HepG2 (cell line): ENCODE measurements at regions not wholly inside any gene's neighbourhood (a gene's known extent, or its start where the extent isn't known, plus 50 kb on each side); places are given as distances from the start of the nearest gene placed in this dataset.

ENCODE experiments used
- ATAC-seq: fragments of 200-7000 bp; cut with Tn5 transposase; 3 replicates; pipeline ENCODE4 v1.9.1; 2020; ENCODE audit warnings: mild to moderate bottlenecking, moderate library complexity
- BruUV-seq: library from RNA; stranded (reverse); fragments of 400-500 nt; replicated peaks from 2 replicates; lab custom pipeline; 2021; lab: Mats Ljungman, UMichigan
- CTCF ChIA-PET: fragments of 300-600 bp; formaldehyde crosslinking; extraction: SDS; loops from one replicate; lab custom pipeline; 2021; ENCODE audit warnings: low total read pairs, inconsistent platforms, low intra/inter-chr PET ratio; lab: Yijun Ruan, JAX
- POLR2A ChIA-PET: fragments of 350-600 bp; sonication (Branson Sonifier 250); formaldehyde crosslinking; loops from one replicate; lab custom pipeline; 2020; ENCODE audit warnings: antibody characterized with exemption, inconsistent platforms; lab: Yijun Ruan, JAX
- DNase-seq: peaks from one replicate; pipeline ENCODE4 v3.0.0-alpha.2; 2015; ENCODE audit warnings: low spot score
- FAIRE-seq: peaks from 3 replicates; lab custom pipeline; 2011; peaks lifted over from hg19 to GRCh38; lab: Jason Lieb, UNC
- H2AFZ ChIP-seq: one replicate; pipeline ENCODE4 v1.6.1; 2011; ENCODE audit warnings: low read length, inconsistent platforms
- H3K27ac ChIP-seq: fragments of 300-600 bp; 3 replicates; pipeline ENCODE4 v1.8.0; 2011; ENCODE audit warnings: mixed run types, mild to moderate bottlenecking, mixed read lengths, low read length, inconsistent platforms; ENCODE audit not compliant: insufficient read depth; ENCODE audit errors: extremely low read length
- H3K27me3 ChIP-seq, 2 experiments: fragments of 200-600 bp in 1 of 2; 2 replicates in 1 of 2; 3 replicates in 1 of 2; pipeline versions ENCODE4 v1.6.0 to v1.8.0; 2011; ENCODE audit warnings: low read length in 2 of 2, mild to moderate bottlenecking in 2 of 2, moderate library complexity in 2 of 2, inconsistent platforms in 1 of 2; ENCODE audit not compliant: insufficient read depth in 2 of 2, control insufficient read depth in 1 of 2
- H3K36me3 ChIP-seq, 2 experiments: fragments of 200-600 bp in 1 of 2; replicated peaks in 1 of 2; 2 replicates in 1 of 2; 3 replicates in 1 of 2; pipeline versions ENCODE4 v1.5.1 to v1.8.0; 2011; ENCODE audit warnings: low read length in 2 of 2, inconsistent platforms in 1 of 2; ENCODE audit not compliant: insufficient read depth in 2 of 2, control insufficient read depth in 1 of 2
- H3K4me1 ChIP-seq: 2 replicates; pipeline ENCODE4 v1.5.1; 2012; ENCODE audit warnings: low read length, inconsistent platforms; ENCODE audit not compliant: insufficient read depth
- H3K4me2 ChIP-seq: 2 replicates; pipeline ENCODE4 v1.6.0; 2011; ENCODE audit warnings: low read depth, low read length, inconsistent platforms
- H3K4me3 ChIP-seq, 3 experiments: fragments of 200-600 bp in 1 of 3; sonication (generic), shearing (Covaris generic) in 1 of 3; replicated peaks in 1 of 3; 2 replicates each; pipeline ENCODE4 v1.5.1; 2011 to 2016; ENCODE audit warnings: low read length in 3 of 3, inconsistent platforms in 2 of 3, low read depth in 2 of 3, mild to moderate bottlenecking in 2 of 3, control low read depth in 1 of 3, mixed read lengths in 1 of 3; ENCODE audit not compliant: insufficient read depth in 1 of 3
- H3K79me2 ChIP-seq: one replicate; pipeline ENCODE4 v1.6.1; 2011; ENCODE audit warnings: low read length, inconsistent platforms; ENCODE audit not compliant: insufficient read depth
- H3K9ac ChIP-seq: 2 replicates; pipeline ENCODE4 v1.6.0; 2011; ENCODE audit warnings: mild to moderate bottlenecking, low read depth, low read length, inconsistent platforms; ENCODE audit not compliant: insufficient read depth
- H3K9me3 ChIP-seq: 2 replicates; pipeline ENCODE4 v1.5.1; 2012; ENCODE audit warnings: mild to moderate bottlenecking, low read length
- H4K20me1 ChIP-seq: 2 replicates; pipeline ENCODE4 v1.6.0; 2011; ENCODE audit warnings: inconsistent platforms, mild to moderate bottlenecking, low read length, moderate library complexity; ENCODE audit not compliant: insufficient read depth
- ARNT2 ChIP-seq: sonication (generic); formaldehyde crosslinking; IDR thresholded peaks from 2 replicates; pipeline ENCODE4 v1.8.0; 2022; ENCODE audit warnings: mild to moderate bottlenecking, low read depth, missing genetic modification reagents, moderate library complexity
- ATF1 ChIP-seq: IDR thresholded peaks from 2 replicates; pipeline ENCODE4 v1.6.1; 2016; ENCODE audit warnings: mild to moderate bottlenecking, control low read depth
- EHMT2 ChIP-seq: fragments of 200-600 bp; sonication (generic); IDR thresholded peaks from 2 replicates; pipeline ENCODE4 v1.7.0; 2017; ENCODE audit warnings: antibody characterized with exemption, low read depth, low read length, borderline replicate concordance
- ELF4 ChIP-seq: sonication (generic); formaldehyde crosslinking; IDR thresholded peaks from 2 replicates; pipeline ENCODE4 v1.5.0; 2020; ENCODE audit warnings: missing genetic modification reagents, mild to moderate bottlenecking, moderate library complexity, borderline replicate concordance
- KLF13 ChIP-seq: sonication (generic); formaldehyde crosslinking; IDR thresholded peaks from 2 replicates; pipeline ENCODE4 v1.4.0; 2020; ENCODE audit warnings: mild to moderate bottlenecking, missing genetic modification reagents
- MED13 ChIP-seq: sonication (generic); formaldehyde crosslinking; IDR thresholded peaks from 2 replicates; pipeline ENCODE4 v1.5.0; 2020; ENCODE audit warnings: missing genetic modification reagents
- MIER2 ChIP-seq: IDR thresholded peaks from 2 replicates; pipeline ENCODE4 v1.6.1; 2016; ENCODE audit warnings: missing biosample characterization, missing genetic modification reagents
- NCOA2 ChIP-seq: sonication (generic); formaldehyde crosslinking; IDR thresholded peaks from 2 replicates; pipeline ENCODE4 v1.8.0; 2022; ENCODE audit warnings: inconsistent platforms
- PAF1 ChIP-seq: IDR thresholded peaks from 2 replicates; pipeline ENCODE4 v1.6.1; 2016; ENCODE audit warnings: missing genetic modification reagents, missing compliant biosample characterization
- TBX2 ChIP-seq: sonication (generic); formaldehyde crosslinking; IDR thresholded peaks from 2 replicates; pipeline ENCODE4 v1.5.0; 2020; ENCODE audit warnings: missing genetic modification reagents, mild to moderate bottlenecking, borderline replicate concordance
- ZFY ChIP-seq: sonication (generic); formaldehyde crosslinking; IDR thresholded peaks from 2 replicates; pipeline ENCODE4 v1.4.0; 2020; ENCODE audit warnings: missing genetic modification reagents
- ZNF138 ChIP-seq: sonication (generic); formaldehyde crosslinking; IDR thresholded peaks from 2 replicates; pipeline ENCODE4 v1.5.0; 2020; ENCODE audit warnings: mild to moderate bottlenecking, low read depth, missing genetic modification reagents
- ZNF3 ChIP-seq: IDR thresholded peaks from 2 replicates; pipeline ENCODE4 v1.7.0; 2017; ENCODE audit warnings: inconsistent platforms
- ZNF431 ChIP-seq: sonication (generic); formaldehyde crosslinking; IDR thresholded peaks from 2 replicates; pipeline ENCODE4 v1.9.0; 2022; ENCODE audit warnings: missing genetic modification reagents, low read depth, mild to moderate bottlenecking, borderline replicate concordance
- ZNF724P ChIP-seq: sonication (generic); formaldehyde crosslinking; IDR thresholded peaks from 2 replicates; pipeline ENCODE4 v1.8.0; 2022; ENCODE audit warnings: missing genetic modification reagents, borderline replicate concordance
- WGBS: methylation state at CpG from one replicate; pipeline ENCODE4 v1.1.6; 2017; ENCODE audit warnings: low lambda C conversion rate; 5-methylcytosine and 5-hydroxymethylcytosine counted together
- in situ Hi-C: cut with HindIII; loops from 2 replicates; pipeline ENCODE4 v1.10.0; 2017; ENCODE audit warnings: low pct_unique_long_range_greater_than_20kb; ENCODE audit not compliant: extremely low pct_ligation_motif_present
- intact Hi-C: fragments of 100-400 bp; cut with micrococcal nuclease; formaldehyde crosslinking; loops from one replicate; pipeline ENCODE4 v1.10.0; 2022; ENCODE audit not compliant: unreplicated experiment
- TF ChIP-seq, protein P1 (sequence below): sonication (generic); formaldehyde crosslinking; IDR thresholded peaks from 2 replicates; pipeline ENCODE4 v1.5.0; 2020; ENCODE audit warnings: missing genetic modification reagents, mild to moderate bottlenecking, borderline replicate concordance
- TF ChIP-seq, protein P2 (sequence below): sonication (generic); formaldehyde crosslinking; IDR thresholded peaks from 2 replicates; pipeline ENCODE4 v1.4.0; 2020; ENCODE audit warnings: missing genetic modification reagents
- TF ChIP-seq, protein P3 (sequence below): fragments of 450-650 bp; IDR thresholded peaks from 2 replicates; pipeline ENCODE4 v1.6.1; 2017
- TF ChIP-seq, protein P4 (sequence below): sonication (generic); formaldehyde crosslinking; IDR thresholded peaks from 2 replicates; pipeline ENCODE4 v1.8.0; 2022; ENCODE audit warnings: mild to moderate bottlenecking, missing genetic modification reagents, borderline replicate concordance

DNA sequence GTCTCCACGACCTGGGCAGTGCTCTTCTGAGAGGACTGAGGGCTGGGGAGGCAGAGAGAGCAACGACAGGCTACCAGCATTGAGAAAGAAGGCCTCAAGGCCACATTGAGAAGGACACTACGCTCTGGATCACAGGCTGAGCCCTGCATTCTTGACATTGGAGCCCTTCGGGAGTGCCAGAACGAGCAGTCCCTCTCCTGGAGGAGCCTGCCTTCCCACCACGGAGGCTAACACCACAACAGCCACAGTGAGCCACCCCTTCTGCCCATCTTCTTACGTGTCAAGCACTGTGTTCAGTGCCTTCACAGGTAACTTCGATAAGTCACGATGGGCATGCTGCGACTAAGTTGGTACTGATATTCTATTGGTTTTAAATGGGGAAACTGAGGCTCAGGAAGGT is 267.8 kb downstream of the RPS24 start:
- no peaks in the 10 kb centered on the region for H3K36me3 ChIP-seq
- ChIA-PET CTCF (no interaction called here), POLR2A (no interaction called here)
- H3K79me2 ChIP-seq: no peaks in the 10 kb centered on the region
- FAIRE-seq (no peak), ATAC-seq (no peak), DNase-seq (no peak)
- H2AFZ ChIP-seq: no peak overlapping the region
- H3K27me3 ChIP-seq: peaks cover 0 to 2% of the 10 kb centered on the region in 2 experiments; a peak in 2 of 5 replicates
- H3K4me1 ChIP-seq: peaks cover 16% of the 10 kb centered on the region
- BruUV-seq: no TSS peak
- 49% methylated on average over 8 of the region's 10 CpGs for WGBS
- H4K20me1 ChIP-seq: no peaks in the 10 kb centered on the region
- no peak overlapping the region for H3K27ac ChIP-seq
- H3K4me2 ChIP-seq: no peak overlapping the region
- in situ Hi-C loops (no loop called here), intact Hi-C loops (loop anchor here (10.0 kb wide), 2 partner anchors 257 to 283 kb away; no protein-coding TSS in a partner anchor)
- H3K9ac ChIP-seq: no peak overlapping the region
- H3K4me3 ChIP-seq: no peak overlapping the region
- H3K9me3 ChIP-seq: no peaks in the 10 kb centered on the region
- TF ChIP-seq ZFY (CRISPR knock-in tag) (no peak), NCOA2 (CRISPR knock-in tag) (no peak), ARNT2 (CRISPR knock-in tag) (no peak), MED13 (CRISPR knock-in tag) (no peak), ZNF3 (no peak), ATF1 (CRISPR knock-in tag) (no peak), ZNF431 (CRISPR knock-in tag) (no peak), ZNF138 (CRISPR knock-in tag) (no peak), EHMT2 (no peak), MIER2 (CRISPR knock-in tag) (no peak), PAF1 (CRISPR knock-in tag) (no peak), ELF4 (no peak), TBX2 (CRISPR knock-in tag) (no peak), ZNF724P (CRISPR knock-in tag) (no peak), KLF13 (CRISPR knock-in tag) (no peak)
- TF ChIP-seq, protein P1, sequence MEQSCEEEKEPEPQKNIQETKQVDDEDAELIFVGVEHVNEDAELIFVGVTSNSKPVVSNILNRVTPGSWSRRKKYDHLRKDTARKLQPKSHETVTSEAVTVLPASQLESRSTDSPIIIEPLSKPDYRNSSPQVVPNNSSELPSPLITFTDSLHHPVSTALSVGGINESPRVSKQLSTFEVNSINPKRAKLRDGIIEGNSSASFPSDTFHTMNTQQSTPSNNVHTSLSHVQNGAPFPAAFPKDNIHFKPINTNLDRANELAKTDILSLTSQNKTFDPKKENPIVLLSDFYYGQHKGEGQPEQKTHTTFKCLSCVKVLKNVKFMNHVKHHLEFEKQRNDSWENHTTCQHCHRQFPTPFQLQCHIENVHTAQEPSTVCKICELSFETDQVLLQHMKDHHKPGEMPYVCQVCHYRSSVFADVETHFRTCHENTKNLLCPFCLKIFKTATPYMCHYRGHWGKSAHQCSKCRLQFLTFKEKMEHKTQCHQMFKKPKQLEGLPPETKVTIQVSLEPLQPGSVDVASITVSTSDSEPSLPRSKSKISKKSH: no peak
- TF ChIP-seq, protein P2, sequence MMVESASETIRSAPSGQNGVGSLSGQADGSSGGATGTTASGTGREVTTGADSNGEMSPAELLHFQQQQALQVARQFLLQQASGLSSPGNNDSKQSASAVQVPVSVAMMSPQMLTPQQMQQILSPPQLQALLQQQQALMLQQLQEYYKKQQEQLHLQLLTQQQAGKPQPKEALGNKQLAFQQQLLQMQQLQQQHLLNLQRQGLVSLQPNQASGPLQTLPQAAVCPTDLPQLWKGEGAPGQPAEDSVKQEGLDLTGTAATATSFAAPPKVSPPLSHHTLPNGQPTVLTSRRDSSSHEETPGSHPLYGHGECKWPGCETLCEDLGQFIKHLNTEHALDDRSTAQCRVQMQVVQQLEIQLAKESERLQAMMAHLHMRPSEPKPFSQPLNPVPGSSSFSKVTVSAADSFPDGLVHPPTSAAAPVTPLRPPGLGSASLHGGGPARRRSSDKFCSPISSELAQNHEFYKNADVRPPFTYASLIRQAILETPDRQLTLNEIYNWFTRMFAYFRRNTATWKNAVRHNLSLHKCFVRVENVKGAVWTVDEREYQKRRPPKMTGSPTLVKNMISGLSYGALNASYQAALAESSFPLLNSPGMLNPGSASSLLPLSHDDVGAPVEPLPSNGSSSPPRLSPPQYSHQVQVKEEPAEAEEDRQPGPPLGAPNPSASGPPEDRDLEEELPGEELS (CRISPR knock-in tag): no peak
- TF ChIP-seq, protein P3, sequence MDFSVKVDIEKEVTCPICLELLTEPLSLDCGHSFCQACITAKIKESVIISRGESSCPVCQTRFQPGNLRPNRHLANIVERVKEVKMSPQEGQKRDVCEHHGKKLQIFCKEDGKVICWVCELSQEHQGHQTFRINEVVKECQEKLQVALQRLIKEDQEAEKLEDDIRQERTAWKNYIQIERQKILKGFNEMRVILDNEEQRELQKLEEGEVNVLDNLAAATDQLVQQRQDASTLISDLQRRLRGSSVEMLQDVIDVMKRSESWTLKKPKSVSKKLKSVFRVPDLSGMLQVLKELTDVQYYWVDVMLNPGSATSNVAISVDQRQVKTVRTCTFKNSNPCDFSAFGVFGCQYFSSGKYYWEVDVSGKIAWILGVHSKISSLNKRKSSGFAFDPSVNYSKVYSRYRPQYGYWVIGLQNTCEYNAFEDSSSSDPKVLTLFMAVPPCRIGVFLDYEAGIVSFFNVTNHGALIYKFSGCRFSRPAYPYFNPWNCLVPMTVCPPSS: no peak
- TF ChIP-seq, protein P4, sequence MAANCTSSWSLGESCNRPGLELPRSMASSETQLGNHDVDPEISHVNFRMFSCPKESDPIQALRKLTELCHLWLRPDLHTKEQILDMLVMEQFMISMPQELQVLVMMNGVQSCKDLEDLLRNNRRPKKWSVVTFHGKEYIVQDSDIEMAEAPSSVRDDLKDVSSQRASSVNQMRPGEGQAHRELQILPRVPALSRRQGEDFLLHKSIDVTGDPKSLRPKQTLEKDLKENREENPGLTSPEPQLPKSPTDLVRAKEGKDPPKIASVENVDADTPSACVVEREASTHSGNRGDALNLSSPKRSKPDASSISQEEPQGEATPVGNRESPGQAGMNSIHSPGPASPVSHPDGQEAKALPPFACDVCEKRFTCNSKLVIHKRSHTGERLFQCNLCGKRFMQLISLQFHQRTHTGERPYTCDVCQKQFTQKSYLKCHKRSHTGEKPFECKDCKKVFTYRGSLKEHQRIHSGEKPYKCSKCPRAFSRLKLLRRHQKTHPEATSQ (CRISPR knock-in tag): no peak
